HFF-Myc (cell line): ENCODE measurements at regions not wholly inside any gene's neighbourhood (a gene's known extent, or its start where the extent isn't known, plus 50 kb on each side); places are given as distances from the start of the nearest gene placed in this dataset.

Experiments
- DNase-seq: peaks from one replicate; pipeline ENCODE4 v3.0.0-alpha.2; 2011; ENCODE audit warnings: low read depth; ENCODE audit errors: extremely low read depth
- H3K4me3 ChIP-seq: replicated peaks from 2 replicates; pipeline ENCODE4 v1.5.1; 2011; ENCODE audit warnings: low read depth, mild to moderate bottlenecking, control low read depth, low read length
- TF ChIP-seq, protein P1 (sequence below): IDR thresholded peaks from 2 replicates; pipeline ENCODE4 v1.5.1; 2012; ENCODE audit warnings: mild to moderate bottlenecking, low read depth, low read length, control low read depth; ENCODE audit errors: missing control alignments

DNA sequence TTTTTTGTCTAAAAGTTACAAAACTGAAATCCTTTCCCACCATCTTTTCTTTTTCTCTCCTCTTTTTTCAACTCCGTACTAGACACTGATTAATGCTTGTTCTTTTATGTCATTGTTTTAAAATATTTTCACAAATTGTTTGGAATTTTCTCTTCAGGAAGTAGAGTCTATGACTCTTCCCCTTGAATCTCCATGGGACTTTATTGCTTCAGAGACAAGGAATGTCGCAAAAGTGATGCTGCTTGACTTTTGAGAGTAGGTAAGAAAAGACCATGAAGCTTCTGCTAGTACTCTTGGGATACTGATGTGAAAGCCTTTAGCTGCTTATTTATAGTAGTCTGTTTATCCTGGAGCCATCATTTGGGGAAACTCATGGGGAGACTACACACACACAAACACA, 260.1 kb upstream of the SLC10A2 start:
- H3K4me3 ChIP-seq = no peak overlapping the region
- DNase-seq = no peak
- TF ChIP-seq, protein P1, sequence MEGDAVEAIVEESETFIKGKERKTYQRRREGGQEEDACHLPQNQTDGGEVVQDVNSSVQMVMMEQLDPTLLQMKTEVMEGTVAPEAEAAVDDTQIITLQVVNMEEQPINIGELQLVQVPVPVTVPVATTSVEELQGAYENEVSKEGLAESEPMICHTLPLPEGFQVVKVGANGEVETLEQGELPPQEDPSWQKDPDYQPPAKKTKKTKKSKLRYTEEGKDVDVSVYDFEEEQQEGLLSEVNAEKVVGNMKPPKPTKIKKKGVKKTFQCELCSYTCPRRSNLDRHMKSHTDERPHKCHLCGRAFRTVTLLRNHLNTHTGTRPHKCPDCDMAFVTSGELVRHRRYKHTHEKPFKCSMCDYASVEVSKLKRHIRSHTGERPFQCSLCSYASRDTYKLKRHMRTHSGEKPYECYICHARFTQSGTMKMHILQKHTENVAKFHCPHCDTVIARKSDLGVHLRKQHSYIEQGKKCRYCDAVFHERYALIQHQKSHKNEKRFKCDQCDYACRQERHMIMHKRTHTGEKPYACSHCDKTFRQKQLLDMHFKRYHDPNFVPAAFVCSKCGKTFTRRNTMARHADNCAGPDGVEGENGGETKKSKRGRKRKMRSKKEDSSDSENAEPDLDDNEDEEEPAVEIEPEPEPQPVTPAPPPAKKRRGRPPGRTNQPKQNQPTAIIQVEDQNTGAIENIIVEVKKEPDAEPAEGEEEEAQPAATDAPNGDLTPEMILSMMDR = no peak

DNA sequence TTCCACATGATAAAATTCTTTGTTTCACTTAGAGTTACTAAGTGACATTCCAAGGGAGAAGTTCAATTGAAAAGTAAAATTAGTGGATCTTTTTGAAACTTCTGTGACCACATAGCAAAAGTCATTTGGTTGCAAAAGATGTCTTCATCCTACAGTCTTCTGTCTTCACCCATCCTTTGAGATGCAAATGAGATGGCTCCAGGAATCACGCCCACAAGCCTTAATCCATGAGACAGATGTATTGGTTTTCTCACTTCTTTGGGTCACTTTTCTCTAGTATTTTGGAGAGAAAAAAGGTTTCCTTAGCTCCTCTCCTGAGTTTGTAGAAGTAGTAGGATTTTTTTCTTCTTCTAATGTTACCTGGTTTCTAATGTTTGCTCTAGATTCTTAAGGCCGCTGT, 259.5 kb upstream of the SLC10A2 start:
- DNase-seq = no peak
- TF ChIP-seq, protein P1 = no peak
- H3K4me3 ChIP-seq = no peak overlapping the region

DNA sequence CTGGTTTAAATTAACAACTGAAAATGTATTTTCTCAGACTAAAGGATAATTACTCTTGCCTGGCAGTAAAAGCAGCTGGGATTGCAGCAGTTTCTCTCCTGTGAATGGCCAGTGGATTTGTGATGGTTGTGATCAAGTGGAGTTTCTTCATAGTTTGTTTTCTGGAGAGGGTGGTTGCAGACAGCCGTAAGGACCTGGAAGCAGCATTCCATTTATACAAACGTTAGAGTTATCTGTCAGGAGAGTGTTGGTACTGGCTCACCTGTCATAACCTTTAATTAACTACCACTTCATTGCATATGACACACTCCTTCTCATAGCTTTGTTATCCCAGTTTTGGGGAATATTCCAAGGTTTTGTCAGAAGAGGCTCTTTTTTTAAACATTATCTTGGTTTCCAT, 258.4 kb upstream of the SLC10A2 start:
- TF ChIP-seq, protein P1 = no peak
- H3K4me3 ChIP-seq = no peak overlapping the region
- no peak for DNase-seq

DNA sequence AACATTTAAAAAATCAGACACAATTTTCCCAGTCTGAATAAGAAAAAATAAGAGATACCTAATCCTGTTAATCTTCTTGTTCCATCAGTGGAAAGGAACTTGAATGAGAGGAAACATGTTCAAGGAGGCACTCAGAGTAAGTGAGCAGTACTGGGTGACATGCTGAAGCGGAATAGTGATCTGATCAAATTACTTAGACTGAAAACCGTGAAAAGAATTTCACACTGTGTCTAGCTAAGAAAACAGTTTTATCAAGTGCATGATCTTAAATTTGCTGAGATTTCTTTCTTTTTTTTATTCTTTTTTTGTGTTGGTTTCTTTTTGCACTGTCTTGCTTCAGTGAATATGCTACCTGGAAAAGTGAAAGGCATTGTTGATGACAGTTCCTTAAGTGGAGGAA, 249.5 kb upstream of the SLC10A2 start:
- no peak overlapping the region for H3K4me3 ChIP-seq
- DNase-seq = no peak
- TF ChIP-seq, protein P1 = no peak

DNA sequence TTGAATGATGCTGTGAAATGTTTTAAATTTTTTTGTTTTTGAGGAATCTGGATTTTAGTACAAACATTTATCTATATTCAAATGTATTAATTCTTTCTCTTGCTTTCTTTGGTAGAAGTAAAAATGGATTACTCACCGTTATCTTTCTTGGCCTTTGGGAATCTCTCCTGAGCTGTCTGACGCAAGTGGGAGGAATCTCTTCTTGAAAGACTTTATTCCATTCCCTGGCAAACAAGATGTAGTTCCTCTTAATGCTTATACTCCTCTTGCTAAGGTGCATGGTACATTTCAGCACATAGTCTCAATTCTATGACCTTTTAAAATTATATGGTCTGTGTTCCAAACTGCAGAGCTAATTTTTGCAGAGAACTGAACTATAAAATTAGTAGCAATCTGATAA, 246.2 kb upstream of the SLC10A2 start:
- no peak for DNase-seq
- TF ChIP-seq, protein P1 = no peak
- no peak overlapping the region for H3K4me3 ChIP-seq

DNA sequence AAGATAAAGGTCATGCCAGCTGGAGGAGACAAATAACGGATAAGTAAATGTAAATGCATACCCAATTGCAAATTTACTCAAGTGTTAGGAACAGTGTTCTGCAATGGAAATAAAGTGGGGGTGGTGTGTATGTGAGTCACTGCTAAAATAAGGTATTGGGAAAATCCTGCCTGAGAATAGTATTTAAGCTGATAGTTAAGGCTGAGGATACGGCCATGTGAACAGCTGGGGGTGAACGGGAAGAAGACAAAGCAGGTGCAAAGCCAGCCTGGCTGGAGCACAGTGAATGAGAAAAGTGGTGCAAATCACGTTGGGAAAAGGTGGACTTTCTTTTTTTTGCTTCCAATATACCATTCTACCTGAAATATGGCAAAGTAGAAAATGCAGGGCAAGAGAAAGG, 242.4 kb upstream of the SLC10A2 start:
- TF ChIP-seq, protein P1 = no peak
- H3K4me3 ChIP-seq = no peak overlapping the region
- DNase-seq = no peak

DNA sequence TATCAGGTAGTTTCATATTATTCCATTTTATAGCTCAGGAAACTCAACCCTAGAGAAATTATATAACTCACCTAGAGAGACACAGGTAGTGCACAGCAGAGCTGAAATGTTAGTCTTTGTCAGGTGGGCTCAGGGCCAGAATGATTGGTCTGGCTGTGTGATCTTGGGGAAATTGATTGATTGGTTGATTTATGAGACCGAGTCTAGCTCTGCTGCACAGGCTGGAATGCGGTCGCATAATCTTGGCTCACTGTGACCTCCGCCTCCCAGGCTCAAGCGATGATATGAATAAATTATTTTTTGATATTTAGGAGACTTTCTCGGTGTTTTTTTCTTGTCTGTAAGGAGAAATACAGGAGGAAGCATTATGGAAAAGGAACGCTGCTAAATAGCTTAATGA, 239.9 kb upstream of the SLC10A2 start:
- DNase-seq = no peak
- TF ChIP-seq, protein P1 = no peak
- no peak overlapping the region for H3K4me3 ChIP-seq
